IMR-90 (cell line): ENCODE measurements at regions not wholly inside any gene's neighbourhood (a gene's known extent, or its start where the extent isn't known, plus 50 kb on each side); places are given as distances from the start of the nearest gene placed in this dataset.

Experiments
- ATAC-seq: fragments of 200-7000 bp; cut with Tn5 transposase; 2 replicates; pipeline ENCODE4 v1.9.1; 2020; ENCODE audit warnings: low read depth, mild to moderate bottlenecking, moderate library complexity
- BruUV-seq: library from RNA; stranded (reverse); fragments of 400-500 nt; replicated peaks from 2 replicates; lab custom pipeline; 2021; lab: Mats Ljungman, UMichigan
- CTCF ChIA-PET: fragments of 300-600 bp; formaldehyde crosslinking; extraction: SDS; loops from one replicate; lab custom pipeline; 2021; ENCODE audit warnings: antibody characterized with exemption; lab: Yijun Ruan, JAX
- POLR2A ChIA-PET: fragments of 300-600 bp; sonication (Branson Sonifier 250); formaldehyde crosslinking; loops from one replicate; lab custom pipeline; 2022; ENCODE audit warnings: antibody characterized with exemption; ENCODE audit not compliant: unreplicated experiment; lab: Charles Lee
- DNase-seq: peaks from one replicate; pipeline ENCODE4 v3.0.0; 2013
- H2AFZ ChIP-seq: replicated peaks from 2 replicates; pipeline ENCODE3; 2013; ENCODE audit warnings: low read length, mild to moderate bottlenecking; ENCODE audit not compliant: poor library complexity
- H2AK5ac ChIP-seq: 2 replicates; pipeline ENCODE4 v1.6.1; 2013; ENCODE audit warnings: low read depth, low read length, inconsistent platforms
- H2AK9ac ChIP-seq: replicated peaks from 2 replicates; pipeline ENCODE3; 2013; ENCODE audit warnings: mild to moderate bottlenecking, low read depth, low read length, moderate library complexity; ENCODE audit not compliant: poor library complexity
- H2BK120ac ChIP-seq: 2 replicates; pipeline ENCODE4 v1.6.1; 2013; ENCODE audit warnings: low read depth, low read length, inconsistent platforms
- H2BK15ac ChIP-seq: 3 replicates; pipeline ENCODE4 v1.6.1; 2013; ENCODE audit warnings: low read depth, low read length, inconsistent platforms
- H2BK20ac ChIP-seq: 2 replicates; pipeline ENCODE4 v1.6.1; 2013; ENCODE audit warnings: low read depth, mild to moderate bottlenecking, inconsistent platforms, low read length, moderate library complexity
- H2BK5ac ChIP-seq: 2 replicates; pipeline ENCODE4 v1.6.1; 2013; ENCODE audit warnings: mild to moderate bottlenecking, low read depth, low read length, inconsistent platforms; ENCODE audit not compliant: poor library complexity, severe bottlenecking
- H3K14ac ChIP-seq: replicated peaks from 2 replicates; pipeline ENCODE4 v1.6.1; 2013; ENCODE audit warnings: low read depth, low read length, inconsistent platforms
- H3K18ac ChIP-seq: 2 replicates; pipeline ENCODE4 v1.6.1; 2013; ENCODE audit warnings: low read depth, low read length, control low read depth
- H3K23ac ChIP-seq: 2 replicates; pipeline ENCODE4 v1.6.1; 2013; ENCODE audit warnings: low read depth, low read length, inconsistent platforms
- H3K27ac ChIP-seq: 2 replicates; pipeline ENCODE4 v1.5.1; 2013; ENCODE audit warnings: mild to moderate bottlenecking, control low read depth, low read length; ENCODE audit not compliant: insufficient read depth
- H3K27me3 ChIP-seq: 2 replicates; pipeline ENCODE4 v1.6.1; 2013; ENCODE audit warnings: low read length; ENCODE audit not compliant: control insufficient read depth, insufficient read depth
- H3K36me3 ChIP-seq: 2 replicates; pipeline ENCODE4 v1.6.1; 2013; ENCODE audit warnings: low read length, mixed read lengths; ENCODE audit not compliant: control insufficient read depth, insufficient read depth
- H3K4ac ChIP-seq: 2 replicates; pipeline ENCODE4 v1.6.1; 2013; ENCODE audit warnings: low read depth, low read length, inconsistent platforms
- H3K4me1 ChIP-seq: 2 replicates; pipeline ENCODE4 v1.6.1; 2013; ENCODE audit warnings: low read length, mixed read lengths; ENCODE audit not compliant: control insufficient read depth, insufficient read depth
- H3K4me2 ChIP-seq: 2 replicates; pipeline ENCODE4 v1.6.1; 2013; ENCODE audit warnings: low read depth, mild to moderate bottlenecking, control low read depth, low read length, moderate library complexity
- H3K4me3 ChIP-seq: 2 replicates; pipeline ENCODE4 v1.5.1; 2013; ENCODE audit warnings: low read depth, mild to moderate bottlenecking, control low read depth, low read length, moderate library complexity; ENCODE audit not compliant: insufficient read depth
- H3K56ac ChIP-seq: 2 replicates; pipeline ENCODE4 v1.6.1; 2013; ENCODE audit warnings: low read length, inconsistent platforms; ENCODE audit not compliant: insufficient read depth; ENCODE audit errors: extremely low read depth
- H3K79me1 ChIP-seq, 2 experiments: 2 replicates each; pipeline ENCODE4 v1.6.1; 2013; ENCODE audit warnings: low read length in 2 of 2, inconsistent platforms in 1 of 2, low read depth in 1 of 2
- H3K9ac ChIP-seq: 2 replicates; pipeline ENCODE4 v1.6.1; 2013; ENCODE audit warnings: low read depth, low read length, control low read depth
- H3K9me1 ChIP-seq: 2 replicates; pipeline ENCODE4 v1.6.1; 2013; ENCODE audit warnings: low read length, inconsistent platforms; ENCODE audit not compliant: insufficient read depth
- H3K9me3 ChIP-seq: 2 replicates; pipeline ENCODE4 v1.6.1; 2013; ENCODE audit warnings: low read length; ENCODE audit not compliant: control insufficient read depth, insufficient read depth
- H4K20me1 ChIP-seq: 2 replicates; pipeline ENCODE4 v1.6.1; 2013; ENCODE audit warnings: low read length, inconsistent platforms; ENCODE audit not compliant: insufficient read depth
- H4K5ac ChIP-seq: 2 replicates; pipeline ENCODE4 v1.6.1; 2013; ENCODE audit warnings: mild to moderate bottlenecking, low read depth, low read length, control low read depth
- H4K8ac ChIP-seq, 2 experiments: 2 replicates each; pipeline ENCODE4 v1.6.1; 2013; ENCODE audit warnings: low read depth in 2 of 2, low read length in 2 of 2, control low read depth in 1 of 2, inconsistent platforms in 1 of 2
- H4K91ac ChIP-seq: 2 replicates; pipeline ENCODE4 v1.6.1; 2013; ENCODE audit warnings: low read depth, low read length, inconsistent platforms; ENCODE audit not compliant: insufficient read depth
- BHLHE40 ChIP-seq: fragments of 150-350 bp; IDR thresholded peaks from 2 replicates; pipeline ENCODE4 v1.6.1; 2016; ENCODE audit warnings: mild to moderate bottlenecking, low read depth, low read length
- CEBPB ChIP-seq: IDR thresholded peaks from 2 replicates; pipeline ENCODE4 v1.6.1; 2012; ENCODE audit warnings: low read depth, low read length, improper control_type of control experiment
- ELK1 ChIP-seq: fragments of 150-350 bp; IDR thresholded peaks from 2 replicates; pipeline ENCODE4 v1.6.1; 2016; ENCODE audit warnings: low read depth, mild to moderate bottlenecking, low read length, moderate library complexity, borderline replicate concordance
- FOS ChIP-seq: fragments of 150-350 bp; IDR thresholded peaks from 2 replicates; pipeline ENCODE4 v1.6.1; 2016; ENCODE audit warnings: low read depth, low read length
- MAFK ChIP-seq: IDR thresholded peaks from 2 replicates; pipeline ENCODE4 v1.6.1; 2012; ENCODE audit warnings: low read depth, low read length, improper control_type of control experiment
- MXI1 ChIP-seq: IDR thresholded peaks from 2 replicates; pipeline ENCODE4 v1.6.1; 2012; ENCODE audit warnings: low read depth, mild to moderate bottlenecking, low read length, moderate library complexity, borderline replicate concordance
- POLR2A ChIP-seq: IDR thresholded peaks from 2 replicates; pipeline ENCODE4 v1.6.1; 2012; ENCODE audit warnings: mild to moderate bottlenecking, low read depth, low read length
- RAD21 ChIP-seq: IDR thresholded peaks from 2 replicates; pipeline ENCODE4 v1.6.1; 2012; ENCODE audit warnings: low read length, improper control_type of control experiment
- RCOR1 ChIP-seq: IDR thresholded peaks from 2 replicates; pipeline ENCODE4 v1.6.1; 2012; ENCODE audit warnings: mild to moderate bottlenecking, low read length, improper control_type of control experiment; ENCODE audit not compliant: insufficient replicate concordance
- RFX5 ChIP-seq: IDR thresholded peaks from 2 replicates; pipeline ENCODE4 v1.8.0; 2012; ENCODE audit warnings: low read depth, mild to moderate bottlenecking, low read length, moderate library complexity
- SMC3 ChIP-seq: fragments of 150-350 bp; IDR thresholded peaks from 2 replicates; pipeline ENCODE4 v1.6.1; 2016; ENCODE audit warnings: low read depth, mild to moderate bottlenecking, antibody characterized with exemption, low read length, moderate library complexity
- WGBS, 2 experiments: methylation state at CpG; one replicate each; pipeline versions ENCODE4 v1.1.5 to v1.1.7; 2013; ENCODE audit warnings: missing lambda C conversion rate in 2 of 2; ENCODE audit not compliant: insufficient read length in 1 of 2; ENCODE audit errors: extremely low coverage in 2 of 2; 5-methylcytosine and 5-hydroxymethylcytosine counted together
- dilution Hi-C: fragments of 300-500 bp; cut with HindIII; formaldehyde crosslinking; loops from one replicate; pipeline ENCODE4 v1.14.3; 2018; ENCODE audit warnings: low sequenced_read_pairs; ENCODE audit not compliant: unreplicated experiment
- in situ Hi-C: fragments of 300-500 bp; cut with MboI; formaldehyde crosslinking; loops from 3 replicates; pipeline ENCODE4 v1.14.3; 2019; ENCODE audit warnings: low sequenced_read_pairs, inconsistent platforms, mixed read lengths
- intact Hi-C: fragments of 100-400 bp; cut with micrococcal nuclease; formaldehyde crosslinking; loops from 2 replicates; pipeline ENCODE4 v1.10.0; 2022
- TF ChIP-seq, protein P1 (sequence below): conservative IDR thresholded peaks from 2 replicates; pipeline ENCODE4 v1.5.1; 2012; ENCODE audit warnings: mild to moderate bottlenecking, low read depth, low read length, improper control_type of control experiment
- TF ChIP-seq, protein P2 (sequence below): fragments of 150-350 bp; IDR thresholded peaks from 2 replicates; pipeline ENCODE4 v1.6.1; 2017; ENCODE audit warnings: mild to moderate bottlenecking, antibody characterized with exemption, low read length, low read depth

- ChIA-PET POLR2A (no interaction called here), CTCF (no interaction called here)
- Histone ChIP-seq H3K36me3 (no peaks in the 10 kb centered on the region), H4K20me1 (no peaks in the 10 kb centered on the region), H2AK9ac (no peak overlapping the region), H3K56ac (no peak overlapping the region; the same call in 1 of the 2 replicates), H2BK20ac (no peak overlapping the region; the same call in 1 of the 2 replicates), H2AK5ac (no peak overlapping the region), H3K4me2 (no peak overlapping the region), H4K8ac (no peak overlapping the region), H3K9me1 (peaks cover 3% of the 10 kb centered on the region; the same call in 1 of the 2 replicates), H3K9ac (no peak overlapping the region), H2BK5ac (no peak overlapping the region), H2BK120ac (no peak overlapping the region), H3K4me3 (no peak overlapping the region), H3K23ac (no peak overlapping the region), H3K9me3 (no peaks in the 10 kb centered on the region), H2BK15ac (no peak overlapping the region), H3K79me1 (no peaks in the 10 kb centered on the region), H3K18ac (no peak overlapping the region), H2AFZ (no peak overlapping the region), H4K5ac (no peak overlapping the region), H3K4me1 (no peaks in the 10 kb centered on the region), H4K91ac (no peak overlapping the region), H3K4ac (no peak overlapping the region), H3K27ac (no peak overlapping the region), H3K27me3 (no peaks in the 10 kb centered on the region), H3K14ac (no peak overlapping the region)
- no peak for TF ChIP-seq RAD21
- no peak for TF ChIP-seq BHLHE40
- no peak for TF ChIP-seq CEBPB
- no peak for TF ChIP-seq MAFK
- TF ChIP-seq FOS = no peak
- TF ChIP-seq, protein P1, sequence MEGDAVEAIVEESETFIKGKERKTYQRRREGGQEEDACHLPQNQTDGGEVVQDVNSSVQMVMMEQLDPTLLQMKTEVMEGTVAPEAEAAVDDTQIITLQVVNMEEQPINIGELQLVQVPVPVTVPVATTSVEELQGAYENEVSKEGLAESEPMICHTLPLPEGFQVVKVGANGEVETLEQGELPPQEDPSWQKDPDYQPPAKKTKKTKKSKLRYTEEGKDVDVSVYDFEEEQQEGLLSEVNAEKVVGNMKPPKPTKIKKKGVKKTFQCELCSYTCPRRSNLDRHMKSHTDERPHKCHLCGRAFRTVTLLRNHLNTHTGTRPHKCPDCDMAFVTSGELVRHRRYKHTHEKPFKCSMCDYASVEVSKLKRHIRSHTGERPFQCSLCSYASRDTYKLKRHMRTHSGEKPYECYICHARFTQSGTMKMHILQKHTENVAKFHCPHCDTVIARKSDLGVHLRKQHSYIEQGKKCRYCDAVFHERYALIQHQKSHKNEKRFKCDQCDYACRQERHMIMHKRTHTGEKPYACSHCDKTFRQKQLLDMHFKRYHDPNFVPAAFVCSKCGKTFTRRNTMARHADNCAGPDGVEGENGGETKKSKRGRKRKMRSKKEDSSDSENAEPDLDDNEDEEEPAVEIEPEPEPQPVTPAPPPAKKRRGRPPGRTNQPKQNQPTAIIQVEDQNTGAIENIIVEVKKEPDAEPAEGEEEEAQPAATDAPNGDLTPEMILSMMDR = no peak
- TF ChIP-seq, protein P2, sequence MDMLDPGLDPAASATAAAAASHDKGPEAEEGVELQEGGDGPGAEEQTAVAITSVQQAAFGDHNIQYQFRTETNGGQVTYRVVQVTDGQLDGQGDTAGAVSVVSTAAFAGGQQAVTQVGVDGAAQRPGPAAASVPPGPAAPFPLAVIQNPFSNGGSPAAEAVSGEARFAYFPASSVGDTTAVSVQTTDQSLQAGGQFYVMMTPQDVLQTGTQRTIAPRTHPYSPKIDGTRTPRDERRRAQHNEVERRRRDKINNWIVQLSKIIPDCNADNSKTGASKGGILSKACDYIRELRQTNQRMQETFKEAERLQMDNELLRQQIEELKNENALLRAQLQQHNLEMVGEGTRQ = no peak
- TF ChIP-seq RCOR1 = no peak
- no peak for TF ChIP-seq POLR2A
- TF ChIP-seq MXI1 = no peak
- no peak for TF ChIP-seq ELK1
- no peak for TF ChIP-seq SMC3
- TF ChIP-seq RFX5 = no peak
- in situ Hi-C loops (no loop called here), dilution Hi-C loops (no loop called here), intact Hi-C loops (no loop called here)
- ATAC-seq (no peak), DNase-seq (no peak)
- WGBS, 2 experiments = no CpG with 5 or more reads among the region's 3 CpGs
- no TSS peak for BruUV-seq
Observed at GRCh38 chr21:35482933-35483662, 434.0 kb upstream of the RUNX1 start.
